HCT116 (cell line): ENCODE measurements at regions not wholly inside any gene's neighbourhood (a gene's known extent, or its start where the extent isn't known, plus 50 kb on each side); places are given as distances from the start of the nearest gene placed in this dataset.

ENCODE experiments used
- ATAC-seq: fragments of 200-7000 bp; cut with Tn5 transposase; 2 replicates; pipeline ENCODE4 v1.9.1; 2020; ENCODE audit warnings: mild to moderate bottlenecking, moderate library complexity
- BruUV-seq: library from RNA; stranded (reverse); fragments of 400-500 nt; replicated peaks from 2 replicates; lab custom pipeline; 2021; lab: Mats Ljungman, UMichigan
- CTCF ChIA-PET: fragments of 300-600 bp; sonication (Branson Sonifier 250); formaldehyde crosslinking; loops from one replicate; lab custom pipeline; 2021; ENCODE audit warnings: antibody characterized with exemption; lab: Charles Lee
- POLR2A ChIA-PET: fragments of 300-600, 350-600 bp; sonication (Branson Sonifier 250); formaldehyde crosslinking; loops from one replicate; lab custom pipeline; 2021; ENCODE audit warnings: antibody characterized with exemption; lab: Charles Lee
- RAD21 ChIA-PET, 2 experiments: fragments of 300-600 bp; sonication (Branson Sonifier 250); formaldehyde crosslinking; loops; one replicate each; lab custom pipeline; 2023; ENCODE audit warnings: low total read pairs in 2 of 2; ENCODE audit not compliant: uncharacterized antibody in 2 of 2, unreplicated experiment in 2 of 2, low non-redundant PET in 1 of 2; lab: Charles Lee
- DNase-seq: peaks from one replicate; pipeline ENCODE4 v3.0.0-alpha.2; 2010; ENCODE audit warnings: low read depth, low spot score
- H2AFZ ChIP-seq: fragments of 200-600 bp; shearing (Covaris generic), sonication (generic); 2 replicates; pipeline ENCODE4 v1.6.1; 2017; ENCODE audit warnings: low read depth, mixed run types, mixed read lengths, antibody characterized with exemption, low read length; ENCODE audit not compliant: poor library complexity, severe bottlenecking
- H3K27ac ChIP-seq: 2 replicates; pipeline ENCODE4 v1.5.1; 2012; ENCODE audit warnings: low read depth, low read length
- H3K27me3 ChIP-seq: fragments of 200-600 bp; sonication (generic); 2 replicates; pipeline ENCODE4 v1.6.1; 2016; ENCODE audit warnings: mixed run types, low read length, mixed read lengths; ENCODE audit not compliant: insufficient read depth
- H3K36me3 ChIP-seq, 2 experiments: fragments of 200-500 bp in 1 of 2; fragments of 200-600 bp in 1 of 2; sonication (Bioruptor generic) in 1 of 2; sonication (generic) in 1 of 2; 2 replicates each; pipeline versions ENCODE4 v1.5.1 to v1.6.1; 2014 to 2016; ENCODE audit warnings: low read length in 2 of 2, inconsistent platforms in 1 of 2, mixed read lengths in 1 of 2, mixed run types in 1 of 2; ENCODE audit not compliant: insufficient read depth in 2 of 2, control insufficient read depth in 1 of 2
- H3K4me1 ChIP-seq, 2 experiments: fragments of 200-600 bp in 1 of 2; sonication (generic) in 1 of 2; 2 replicates each; pipeline versions ENCODE4 v1.5.1 to v1.6.1; 2012 to 2017; ENCODE audit warnings: low read length in 2 of 2, inconsistent platforms in 1 of 2, mild to moderate bottlenecking in 1 of 2, mixed read lengths in 1 of 2, mixed run types in 1 of 2, moderate library complexity in 1 of 2; ENCODE audit not compliant: insufficient read depth in 2 of 2, control insufficient read depth in 1 of 2
- H3K4me2 ChIP-seq: fragments of 200-600 bp; sonication (generic); 2 replicates; pipeline ENCODE4 v1.6.1; 2017; ENCODE audit warnings: mixed run types, low read length, mixed read lengths
- H3K4me3 ChIP-seq, 2 experiments: fragments of 200-600 bp in 1 of 2; sonication (generic) in 1 of 2; replicated peaks in 1 of 2; 2 replicates each; pipeline ENCODE4 v1.5.1; 2011 to 2016; ENCODE audit warnings: low read length in 2 of 2, control low read depth in 1 of 2, low read depth in 1 of 2, mild to moderate bottlenecking in 1 of 2, mixed read lengths in 1 of 2, mixed run types in 1 of 2
- H3K79me2 ChIP-seq: fragments of 200-600 bp; sonication (generic); 2 replicates; pipeline ENCODE4 v1.6.1; 2017; ENCODE audit warnings: mild to moderate bottlenecking, mixed run types, low read length, moderate library complexity, mixed read lengths; ENCODE audit not compliant: insufficient read depth
- H3K9ac ChIP-seq: fragments of 200-600 bp; sonication (generic); 2 replicates; pipeline ENCODE4 v1.6.1; 2016; ENCODE audit warnings: low read length, mixed read lengths
- H3K9me2 ChIP-seq: fragments of 200-600 bp; sonication (generic), shearing (Covaris generic); 2 replicates; pipeline ENCODE4 v1.6.1; 2017; ENCODE audit warnings: mixed run types, mild to moderate bottlenecking, moderate library complexity; ENCODE audit not compliant: insufficient read depth
- H3K9me3 ChIP-seq, 2 experiments: fragments of 200-500 bp in 1 of 2; fragments of 200-600 bp in 1 of 2; sonication (Bioruptor generic) in 1 of 2; sonication (generic) in 1 of 2; 2 replicates each; pipeline ENCODE4 v1.6.1; 2014 to 2017; ENCODE audit warnings: low read length in 2 of 2, mixed read lengths in 2 of 2, inconsistent platforms in 1 of 2, low read depth in 1 of 2, mild to moderate bottlenecking in 1 of 2, mixed run types in 1 of 2, moderate library complexity in 1 of 2; ENCODE audit not compliant: control insufficient read depth in 1 of 2, insufficient read depth in 1 of 2
- H4K20me1 ChIP-seq: fragments of 200-600 bp; sonication (generic), shearing (Covaris generic); 2 replicates; pipeline ENCODE4 v1.6.1; 2017; ENCODE audit warnings: mixed run types, mild to moderate bottlenecking, moderate library complexity; ENCODE audit not compliant: insufficient read depth
- ELF1 ChIP-seq: IDR thresholded peaks from 2 replicates; pipeline ENCODE4 v1.6.1; 2012; ENCODE audit warnings: low read depth, borderline replicate concordance
- EZH2phosphoT487 ChIP-seq: fragments of 200-600 bp; IDR thresholded peaks from 2 replicates; pipeline ENCODE4 v1.6.1; 2018; ENCODE audit warnings: antibody characterized with exemption, borderline replicate concordance
- POLR2AphosphoS5 ChIP-seq: IDR thresholded peaks from 2 replicates; pipeline ENCODE4 v1.6.1; 2011; ENCODE audit warnings: mild to moderate bottlenecking, low read depth, low read length, moderate library complexity
- SRF ChIP-seq: IDR thresholded peaks from 2 replicates; pipeline ENCODE4 v1.6.1; 2012; ENCODE audit warnings: low read depth
- intact Hi-C: fragments of 100-400 bp; cut with micrococcal nuclease; formaldehyde crosslinking; loops from 2 replicates; pipeline ENCODE4 v1.10.0; 2022
- TF ChIP-seq, protein P1 (sequence below): IDR thresholded peaks from 2 replicates; pipeline ENCODE4 v1.6.1; 2012
- TF ChIP-seq, protein P2 (sequence below): IDR thresholded peaks from 2 replicates; pipeline ENCODE4 v1.6.1; 2012; ENCODE audit warnings: low read depth
- TF ChIP-seq, protein P3 (sequence below), 3 experiments: fragments of 200-600 bp in 1 of 3; sonication (generic) in 1 of 3; IDR thresholded peaks in 2 of 3; conservative IDR thresholded peaks in 1 of 3; 2 replicates each; pipeline ENCODE4 v1.5.1; 2012 to 2017; ENCODE audit warnings: low read depth in 2 of 3, low read length in 2 of 3, antibody characterized with exemption in 1 of 3, borderline replicate concordance in 1 of 3, control low read depth in 1 of 3, mild to moderate bottlenecking in 1 of 3, mixed read lengths in 1 of 3, mixed run types in 1 of 3, moderate library complexity in 1 of 3; ENCODE audit not compliant: insufficient read depth in 1 of 3
- TF ChIP-seq, protein P4 (sequence below): IDR thresholded peaks from 2 replicates; pipeline ENCODE4 v1.6.1; 2012

DNA sequence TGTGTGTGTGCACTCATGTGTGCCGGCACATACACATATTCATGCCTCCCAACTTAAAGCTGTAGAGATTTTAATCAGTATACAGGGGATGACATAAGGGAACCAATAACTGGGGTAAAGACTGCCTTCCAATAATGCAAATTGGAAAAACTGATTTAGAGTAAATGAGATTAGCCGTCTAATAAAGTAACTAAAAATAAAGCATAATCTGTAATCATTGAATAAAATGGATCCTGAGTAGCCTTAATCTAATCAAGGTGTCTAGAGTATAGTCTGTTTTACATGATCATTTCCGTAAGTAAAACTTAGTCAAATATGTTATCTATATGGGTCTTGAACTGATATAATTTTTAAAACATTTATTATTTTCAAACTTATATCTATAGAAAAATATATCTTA is 925.8 kb downstream of the FSTL5 start:
- no peaks in the 10 kb centered on the region for H3K36me3 ChIP-seq
- ChIA-PET POLR2A (no interaction called here), CTCF (no interaction called here), RAD21 (no interaction called here)
- no peaks in the 10 kb centered on the region for H3K9me3 ChIP-seq
- TF ChIP-seq, protein P1, sequence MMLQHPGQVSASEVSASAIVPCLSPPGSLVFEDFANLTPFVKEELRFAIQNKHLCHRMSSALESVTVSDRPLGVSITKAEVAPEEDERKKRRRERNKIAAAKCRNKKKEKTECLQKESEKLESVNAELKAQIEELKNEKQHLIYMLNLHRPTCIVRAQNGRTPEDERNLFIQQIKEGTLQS = no peak
- TF ChIP-seq EZH2phosphoT487 = no peak
- no peak for TF ChIP-seq POLR2AphosphoS5
- TF ChIP-seq, protein P2, sequence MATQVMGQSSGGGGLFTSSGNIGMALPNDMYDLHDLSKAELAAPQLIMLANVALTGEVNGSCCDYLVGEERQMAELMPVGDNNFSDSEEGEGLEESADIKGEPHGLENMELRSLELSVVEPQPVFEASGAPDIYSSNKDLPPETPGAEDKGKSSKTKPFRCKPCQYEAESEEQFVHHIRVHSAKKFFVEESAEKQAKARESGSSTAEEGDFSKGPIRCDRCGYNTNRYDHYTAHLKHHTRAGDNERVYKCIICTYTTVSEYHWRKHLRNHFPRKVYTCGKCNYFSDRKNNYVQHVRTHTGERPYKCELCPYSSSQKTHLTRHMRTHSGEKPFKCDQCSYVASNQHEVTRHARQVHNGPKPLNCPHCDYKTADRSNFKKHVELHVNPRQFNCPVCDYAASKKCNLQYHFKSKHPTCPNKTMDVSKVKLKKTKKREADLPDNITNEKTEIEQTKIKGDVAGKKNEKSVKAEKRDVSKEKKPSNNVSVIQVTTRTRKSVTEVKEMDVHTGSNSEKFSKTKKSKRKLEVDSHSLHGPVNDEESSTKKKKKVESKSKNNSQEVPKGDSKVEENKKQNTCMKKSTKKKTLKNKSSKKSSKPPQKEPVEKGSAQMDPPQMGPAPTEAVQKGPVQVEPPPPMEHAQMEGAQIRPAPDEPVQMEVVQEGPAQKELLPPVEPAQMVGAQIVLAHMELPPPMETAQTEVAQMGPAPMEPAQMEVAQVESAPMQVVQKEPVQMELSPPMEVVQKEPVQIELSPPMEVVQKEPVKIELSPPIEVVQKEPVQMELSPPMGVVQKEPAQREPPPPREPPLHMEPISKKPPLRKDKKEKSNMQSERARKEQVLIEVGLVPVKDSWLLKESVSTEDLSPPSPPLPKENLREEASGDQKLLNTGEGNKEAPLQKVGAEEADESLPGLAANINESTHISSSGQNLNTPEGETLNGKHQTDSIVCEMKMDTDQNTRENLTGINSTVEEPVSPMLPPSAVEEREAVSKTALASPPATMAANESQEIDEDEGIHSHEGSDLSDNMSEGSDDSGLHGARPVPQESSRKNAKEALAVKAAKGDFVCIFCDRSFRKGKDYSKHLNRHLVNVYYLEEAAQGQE = no peak
- TF ChIP-seq, protein P3, sequence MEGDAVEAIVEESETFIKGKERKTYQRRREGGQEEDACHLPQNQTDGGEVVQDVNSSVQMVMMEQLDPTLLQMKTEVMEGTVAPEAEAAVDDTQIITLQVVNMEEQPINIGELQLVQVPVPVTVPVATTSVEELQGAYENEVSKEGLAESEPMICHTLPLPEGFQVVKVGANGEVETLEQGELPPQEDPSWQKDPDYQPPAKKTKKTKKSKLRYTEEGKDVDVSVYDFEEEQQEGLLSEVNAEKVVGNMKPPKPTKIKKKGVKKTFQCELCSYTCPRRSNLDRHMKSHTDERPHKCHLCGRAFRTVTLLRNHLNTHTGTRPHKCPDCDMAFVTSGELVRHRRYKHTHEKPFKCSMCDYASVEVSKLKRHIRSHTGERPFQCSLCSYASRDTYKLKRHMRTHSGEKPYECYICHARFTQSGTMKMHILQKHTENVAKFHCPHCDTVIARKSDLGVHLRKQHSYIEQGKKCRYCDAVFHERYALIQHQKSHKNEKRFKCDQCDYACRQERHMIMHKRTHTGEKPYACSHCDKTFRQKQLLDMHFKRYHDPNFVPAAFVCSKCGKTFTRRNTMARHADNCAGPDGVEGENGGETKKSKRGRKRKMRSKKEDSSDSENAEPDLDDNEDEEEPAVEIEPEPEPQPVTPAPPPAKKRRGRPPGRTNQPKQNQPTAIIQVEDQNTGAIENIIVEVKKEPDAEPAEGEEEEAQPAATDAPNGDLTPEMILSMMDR (IDR thresholded peaks at IDR 0.05 in 2 of 3, conservative IDR thresholded peaks at IDR 0.05 in 1 of 3; ENCODE audit: borderline replicate concordance in 1 of 3, insufficient read depth in 1 of 3, low read depth in 2 of 3, low read length in 2 of 3) = no peak
- no peak for TF ChIP-seq SRF
- TF ChIP-seq, protein P4, sequence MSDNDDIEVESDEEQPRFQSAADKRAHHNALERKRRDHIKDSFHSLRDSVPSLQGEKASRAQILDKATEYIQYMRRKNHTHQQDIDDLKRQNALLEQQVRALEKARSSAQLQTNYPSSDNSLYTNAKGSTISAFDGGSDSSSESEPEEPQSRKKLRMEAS = no peak
- TF ChIP-seq ELF1 = no peak
- no peak overlapping the region for H3K27ac ChIP-seq
- no peaks in the 10 kb centered on the region for H3K27me3 ChIP-seq
- intact Hi-C loops = no loop called here
- no peak overlapping the region for H3K4me3 ChIP-seq
- H2AFZ ChIP-seq = no peak overlapping the region
- ATAC-seq (no peak), DNase-seq (no peak)
- no peaks in the 10 kb centered on the region for H3K9me2 ChIP-seq
- no TSS peak for BruUV-seq
- H3K79me2 ChIP-seq = no peaks in the 10 kb centered on the region
- no peak overlapping the region for H3K4me2 ChIP-seq
- no peaks in the 10 kb centered on the region for H4K20me1 ChIP-seq
- no peak overlapping the region for H3K9ac ChIP-seq
- no peaks in the 10 kb centered on the region for H3K4me1 ChIP-seq
